Thoracic aorta (tissue), 2 donors: ENCODE measurements at regions not wholly inside any gene's neighbourhood (a gene's known extent, or its start where the extent isn't known, plus 50 kb on each side); places are given as distances from the start of the nearest gene placed in this dataset.

Source experiments
- ATAC-seq: fragments of 150-250 bp; one replicate; pipeline ENCODE4 v1.8.0; 2017; ENCODE audit warnings: low read depth; ENCODE audit not compliant: insufficient number of reproducible peaks, low FRiP score
- DNase-seq: peaks from one replicate; pipeline ENCODE4 v3.0.0-alpha.2; 2020; ENCODE audit warnings: low spot score
- H3K27ac ChIP-seq, 2 donors: fragments of 200-600 bp; sonication (generic); 1 replicate in 1 of 2; 2 replicates in 1 of 2; pipeline ENCODE4 v1.5.1; 2016; ENCODE audit warnings: mild to moderate bottlenecking in 2 of 2, moderate library complexity in 2 of 2
- H3K27me3 ChIP-seq: fragments of 200-600 bp; sonication (generic); replicated peaks from 2 replicates; pipeline ENCODE4 v1.6.0; 2016; ENCODE audit warnings: mild to moderate bottlenecking; ENCODE audit not compliant: insufficient read depth
- H3K36me3 ChIP-seq: fragments of 200-600 bp; sonication (generic); one replicate; pipeline ENCODE4 v1.5.1; 2016
- H3K4me1 ChIP-seq, 2 donors: fragments of 200-600 bp; sonication (generic); 1 replicate in 1 of 2; 2 replicates in 1 of 2; pipeline versions ENCODE4 v1.5.1 to v1.6.0; 2016; ENCODE audit warnings: low read depth in 2 of 2, mild to moderate bottlenecking in 1 of 2; ENCODE audit not compliant: control insufficient read depth in 1 of 2
- H3K4me3 ChIP-seq: fragments of 200-600 bp; sonication (generic); 2 replicates; pipeline ENCODE4 v1.5.1; 2016; ENCODE audit warnings: mild to moderate bottlenecking
- H3K9me3 ChIP-seq: fragments of 200-600 bp; sonication (generic); 2 replicates; pipeline ENCODE4 v1.5.1; 2016
- CTCF ChIP-seq: fragments of 200-600 bp; sonication (generic); IDR thresholded peaks from one replicate; pipeline ENCODE4 v1.5.1; 2019; ENCODE audit warnings: antibody characterized with exemption

- no peak for TF ChIP-seq CTCF
- ATAC-seq, result no peak
- Histone ChIP-seq H3K4me1 (no peaks in the 10 kb centered on the region), H3K27ac (no peak overlapping the region), H3K27me3 (no peaks in the 10 kb centered on the region), H3K9me3 (no peaks in the 10 kb centered on the region), H3K4me3 (no peak overlapping the region), H3K36me3 (no peaks in the 10 kb centered on the region)
- no peak for DNase-seq
Observed at GRCh38 chr10:27413387-27413786, 90.7 kb upstream of the RAB18 start.

GRCh38 chr10:27410153-27410552 is 94.0 kb upstream of the RAB18 start:
- no peak for ATAC-seq
- Histone ChIP-seq H3K27ac (no peak overlapping the region), H3K4me3 (no peak overlapping the region), H3K4me1 (no peaks in the 10 kb centered on the region), H3K36me3 (no peaks in the 10 kb centered on the region), H3K27me3 (no peaks in the 10 kb centered on the region), H3K9me3 (no peaks in the 10 kb centered on the region)
- no peak for DNase-seq
- TF ChIP-seq CTCF, result no peak

GRCh38 chr10:27407271-27407670 is 96.8 kb upstream of the RAB18 start:
- no peaks in the 10 kb centered on the region for H3K4me1 ChIP-seq
- DNase-seq, result no peak
- H3K27me3 ChIP-seq, result no peaks in the 10 kb centered on the region
- no peaks in the 10 kb centered on the region for H3K9me3 ChIP-seq
- no peak for TF ChIP-seq CTCF
- ATAC-seq, result no peak
- H3K36me3 ChIP-seq, result no peaks in the 10 kb centered on the region
- H3K27ac ChIP-seq, result no peak overlapping the region
- no peak overlapping the region for H3K4me3 ChIP-seq

GRCh38 chr10:27399871-27400270 is 104.2 kb upstream of the RAB18 start:
- H3K36me3 ChIP-seq, result no peaks in the 10 kb centered on the region
- no peak for TF ChIP-seq CTCF
- no peak for ATAC-seq
- no peaks in the 10 kb centered on the region for H3K27me3 ChIP-seq
- no peak overlapping the region for H3K4me3 ChIP-seq
- no peak overlapping the region for H3K27ac ChIP-seq
- no peak for DNase-seq
- no peaks in the 10 kb centered on the region for H3K4me1 ChIP-seq
- no peaks in the 10 kb centered on the region for H3K9me3 ChIP-seq

GRCh38 chr10:27393961-27394360 is 110.1 kb upstream of the RAB18 start:
- ATAC-seq, result no peak
- H3K4me3 ChIP-seq, result no peak overlapping the region
- no peak overlapping the region for H3K27ac ChIP-seq
- no peak for TF ChIP-seq CTCF
- H3K27me3 ChIP-seq, result no peaks in the 10 kb centered on the region
- DNase-seq, result no peak
- H3K9me3 ChIP-seq, result no peaks in the 10 kb centered on the region
- H3K4me1 ChIP-seq, result no peaks in the 10 kb centered on the region
- no peaks in the 10 kb centered on the region for H3K36me3 ChIP-seq
